ENCODE measurements at regions not wholly inside any gene's neighbourhood (a gene's known extent, or its start where the extent isn't known, plus 50 kb on each side); places are given as distances from the start of the nearest gene placed in this dataset.

DNA sequence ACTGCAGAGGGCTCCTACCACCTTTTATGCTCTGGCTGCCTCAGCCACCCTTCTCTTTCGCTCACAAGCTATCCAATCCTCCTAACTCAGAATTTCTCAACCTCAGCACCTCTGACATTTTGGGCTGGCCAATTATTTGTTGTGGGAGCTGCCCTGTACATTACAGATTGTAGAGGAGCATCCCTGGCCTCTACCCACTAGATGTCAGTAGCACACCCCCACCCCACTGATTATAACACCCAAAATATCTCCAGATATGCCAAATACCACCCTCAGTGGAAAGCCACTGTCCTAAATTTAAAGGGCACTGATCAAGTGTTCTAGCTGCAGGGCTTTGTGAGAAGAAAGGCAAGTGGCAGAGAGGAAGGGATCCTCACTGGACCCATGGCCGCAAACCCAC lies 443.1 kb downstream of the SOX6 start:
- no peak for DNase-seq
- no peaks in the 10 kb centered on the region for H3K36me3 Mint-ChIP-seq (ENCODE audit: insufficient read depth in 1 of 3, low read depth in 3 of 3)
- Histone ChIP-seq H2BK120ac (ENCODE audit: low read depth, low read length, poor library complexity, severe bottlenecking) (no peak overlapping the region), H2AK5ac (ENCODE audit: insufficient read length, low read length) (no peak overlapping the region), H2BK12ac (ENCODE audit: insufficient read length, low read depth, low read length) (no peak overlapping the region), H3K14ac (ENCODE audit: insufficient read depth, low read length) (no peak overlapping the region), H2AFZ (ENCODE audit: low read length) (no peak overlapping the region), H4K5ac (ENCODE audit: insufficient read length, low read depth, low read length) (no peak overlapping the region), H4K91ac (ENCODE audit: insufficient read length, low read depth, low read length) (no peak overlapping the region), H3K4me1 (ENCODE audit: insufficient read depth, low read length) (no peaks in the 10 kb centered on the region), H3K56ac (ENCODE audit: insufficient read length, low read depth, low read length) (no peak overlapping the region), H4K8ac (replicated peaks; ENCODE audit: insufficient read length, low read depth, low read length) (no peak overlapping the region), H3K18ac (ENCODE audit: insufficient read length, low read depth, low read length) (no peak overlapping the region), H3K27ac (ENCODE audit: insufficient read length, low read depth, low read length) (no peak overlapping the region), H3K9ac (ENCODE audit: extremely low read depth, insufficient read length, low read length) (no peak overlapping the region), H3K79me2 (ENCODE audit: insufficient read depth, low read length) (no peaks in the 10 kb centered on the region), H3K79me1 (ENCODE audit: insufficient read depth, low read depth, low read length, poor library complexity, severe bottlenecking) (no peaks in the 10 kb centered on the region), H3K4ac (ENCODE audit: low read depth, low read length) (no peak overlapping the region), H3K27me3 (ENCODE audit: insufficient read depth, low read length) (no peaks in the 10 kb centered on the region), H3K23me2 (ENCODE audit: insufficient read length, low read depth, low read length, poor library complexity, severe bottlenecking) (no peaks in the 10 kb centered on the region), H3T11ph (ENCODE audit: low read length) (no peak overlapping the region), H2BK15ac (ENCODE audit: low read depth, low read length) (no peak overlapping the region), H3K9me3 (ENCODE audit: control insufficient read depth, low read depth, low read length) (no peaks in the 10 kb centered on the region), H2BK5ac (ENCODE audit: insufficient read length, low read length) (no peak overlapping the region), H3K4me2 (ENCODE audit: insufficient read depth, insufficient read length, low read length) (no peak overlapping the region), H2BK20ac (ENCODE audit: low read depth, low read length, poor library complexity, severe bottlenecking) (no peak overlapping the region), H4K20me1 (ENCODE audit: control insufficient read depth, insufficient read depth, insufficient read length) (no peaks in the 10 kb centered on the region), H3K23ac (ENCODE audit: insufficient read length, low read depth, low read length) (no peak overlapping the region)
- no peaks in the 10 kb centered on the region for H3K9me3 Mint-ChIP-seq
- no CpG with 5 or more reads among the region's 2 CpGs for WGBS (ENCODE audit: extremely low coverage, insufficient read length, low lambda C conversion rate)
- no peak overlapping the region for H3K27ac Mint-ChIP-seq
- no peak for TF ChIP-seq CTCF (conservative IDR thresholded peaks at IDR 0.05)
- H3K27me3 Mint-ChIP-seq (ENCODE audit: low read depth) = peaks cover 10% of the 10 kb centered on the region
- no peak overlapping the region for H3K4me3 Mint-ChIP-seq
- H3K4me1 Mint-ChIP-seq = peaks cover 0 to 2% of the 10 kb centered on the region in 2 experiments; a peak in 1 of 4 replicates

Data from H9 (cell line).